ENCODE measurements at regions not wholly inside any gene's neighbourhood (a gene's known extent, or its start where the extent isn't known, plus 50 kb on each side); places are given as distances from the start of the nearest gene placed in this dataset.

GRCh38 chr12:127797918-127798317 is 469.1 kb upstream of the TMEM132C start:
- TF ChIP-seq CTCF (IDR thresholded peaks at IDR 0.05) (no peak), POLR2A (IDR thresholded peaks at IDR 0.05) (no peak)
